Frontal cortex (tissue), 3 donors: ENCODE measurements at regions not wholly inside any gene's neighbourhood (a gene's known extent, or its start where the extent isn't known, plus 50 kb on each side); places are given as distances from the start of the nearest gene placed in this dataset.

ENCODE experiments used
- DNase-seq, 2 donors: peaks; one replicate each; pipeline ENCODE4 v3.0.0; 2012; ENCODE audit warnings: low spot score in 2 of 2
- FAIRE-seq: peaks from 2 replicates; lab custom pipeline; 2012; peaks lifted over from hg19 to GRCh38; lab: Jason Lieb, UNC
- donor health status: control.
- donor health status: control.
- donor health status: control.

DNA sequence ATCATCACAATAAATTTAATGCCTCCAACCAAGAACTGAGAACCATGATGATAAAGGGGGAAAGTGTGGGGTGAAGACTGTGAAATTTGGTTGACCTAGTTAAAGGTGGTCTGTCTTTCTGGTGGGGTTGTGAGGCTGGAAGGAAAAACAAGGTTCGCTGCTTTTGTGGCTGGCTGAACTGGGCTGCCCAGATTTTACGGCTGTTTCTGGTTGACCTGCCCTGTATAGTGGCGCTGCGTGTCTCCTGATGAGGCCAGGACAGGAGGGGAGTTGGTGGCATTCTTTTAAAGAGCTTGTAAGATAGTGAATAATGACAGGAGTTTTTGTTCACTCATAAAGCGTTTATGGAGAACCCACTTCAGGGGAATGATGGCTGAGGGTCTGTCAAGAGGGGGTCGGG lies 101.8 kb downstream of the CYP26A1 start:
- FAIRE-seq: no peak
- DNase-seq: no peak

DNA sequence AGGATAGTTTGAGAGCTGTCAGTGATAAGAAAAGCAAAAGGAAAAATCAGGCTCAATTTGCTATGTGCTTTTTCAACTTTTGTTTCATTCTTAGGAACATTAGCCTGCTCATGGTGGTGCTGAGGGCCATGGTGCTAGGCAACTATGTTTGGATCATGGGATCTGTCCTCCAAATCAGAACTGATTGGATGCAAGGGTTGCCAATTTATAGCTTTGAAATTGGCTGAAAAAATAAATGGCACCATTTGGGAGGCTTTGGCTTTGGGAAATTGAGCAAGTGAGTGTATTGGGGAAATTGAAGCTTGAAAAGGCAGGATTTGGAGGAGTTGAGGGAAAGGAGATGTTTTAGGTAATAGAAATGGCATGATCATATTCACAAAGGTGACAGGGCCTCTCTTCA lies 103.8 kb downstream of the CYP26A1 start:
- DNase-seq: no peak
- no peak for FAIRE-seq

GRCh38 chr10:93178226-93178625 lies 104.5 kb downstream of the CYP26A1 start:
- FAIRE-seq (no peak), DNase-seq (no peak)

- FAIRE-seq (no peak), DNase-seq (no peak)
Measured at GRCh38 chr10:93180482-93180931, 106.8 kb downstream of the CYP26A1 start.

GRCh38 chr10:93181271-93182048 lies 107.8 kb downstream of the CYP26A1 start:
- FAIRE-seq (no peak), DNase-seq (no peak)

GRCh38 chr10:93182049-93182327 lies 108.3 kb downstream of the CYP26A1 start:
- FAIRE-seq: no peak
- DNase-seq: no peak

- no peak for DNase-seq
- no peak for FAIRE-seq
Measured at GRCh38 chr10:93182790-93183189, 109.1 kb downstream of the CYP26A1 start.

- FAIRE-seq: no peak
- no peak for DNase-seq
Measured at GRCh38 chr10:93186653-93187052, 113.0 kb downstream of the CYP26A1 start.

GRCh38 chr10:93189944-93190343 lies 116.3 kb downstream of the CYP26A1 start:
- FAIRE-seq (no peak), DNase-seq (no peak)

DNA sequence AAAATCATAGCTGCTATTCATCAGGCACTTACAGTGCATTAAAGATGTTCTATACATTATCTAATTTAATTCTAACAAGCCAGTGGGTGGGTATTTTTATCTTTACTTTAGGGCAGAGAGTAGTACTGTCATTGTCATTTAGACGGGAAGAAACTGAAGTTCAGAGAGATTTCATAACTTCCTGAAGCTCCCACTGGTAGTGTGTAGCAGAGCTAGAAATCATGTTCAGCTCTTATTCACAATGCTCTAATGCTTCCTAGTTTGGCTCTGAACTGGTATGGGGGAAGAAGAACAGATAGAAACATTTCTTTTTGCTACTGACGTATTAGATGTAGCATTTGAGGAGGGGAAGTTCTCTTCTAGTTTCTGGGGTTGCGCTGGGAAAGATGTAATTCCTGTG lies 116.7 kb downstream of the CYP26A1 start:
- DNase-seq (no peak), FAIRE-seq (no peak)

DNA sequence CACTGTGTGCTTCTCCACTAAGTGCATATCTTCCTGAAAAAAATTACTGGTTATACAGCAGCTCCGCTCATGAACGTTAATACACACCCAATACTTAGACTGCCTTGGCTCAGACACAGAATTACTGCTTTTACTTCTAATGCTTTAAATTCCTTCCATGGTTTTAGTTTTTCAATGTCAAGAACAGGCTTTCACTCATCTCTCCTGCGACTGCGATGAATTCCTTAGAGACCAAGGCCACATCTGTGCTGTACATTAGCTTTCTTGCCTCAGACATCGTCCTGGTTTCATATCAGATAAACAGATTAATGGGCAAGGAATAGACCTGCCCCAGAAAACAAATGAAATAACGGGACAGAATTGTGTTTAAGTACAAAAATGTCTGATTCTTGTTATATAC lies 120.2 kb downstream of the CYP26A1 start:
- FAIRE-seq (no peak), DNase-seq (no peak)

DNA sequence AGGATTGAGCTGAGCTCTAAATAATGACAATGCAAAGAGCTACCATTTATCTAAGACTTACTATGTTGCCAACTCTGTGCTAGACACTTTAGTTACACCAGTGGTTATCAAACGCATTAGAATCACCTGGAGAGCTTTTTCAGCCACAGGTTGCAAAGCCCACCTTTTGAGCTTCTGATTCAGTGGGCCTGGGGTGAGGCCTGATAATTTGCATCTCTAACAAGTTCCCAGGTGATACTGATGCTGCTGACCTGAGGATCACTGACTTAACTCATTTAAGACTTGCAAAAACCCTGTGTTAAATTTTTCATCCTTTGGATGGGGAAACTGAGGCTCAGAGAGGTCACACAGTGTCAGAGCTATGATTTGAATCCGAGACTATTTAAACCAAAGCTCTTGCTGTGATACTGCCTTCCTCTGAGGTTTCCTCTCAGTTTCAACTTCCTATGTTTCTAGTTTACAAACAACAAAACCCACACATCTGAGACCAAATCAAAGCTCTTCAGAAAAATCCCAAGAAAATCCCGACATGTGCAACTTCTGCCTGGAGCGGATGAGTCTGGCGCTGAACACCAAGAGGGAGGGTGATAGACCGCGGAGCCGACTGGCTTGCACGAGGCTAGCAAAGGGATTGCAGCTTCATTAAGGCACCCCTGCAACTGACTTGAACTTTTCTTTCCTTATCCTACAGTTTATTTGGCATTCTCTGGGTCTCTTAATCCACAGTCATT lies 124.9 kb downstream of the CYP26A1 start:
- DNase-seq (no peak), FAIRE-seq (no peak)

DNA sequence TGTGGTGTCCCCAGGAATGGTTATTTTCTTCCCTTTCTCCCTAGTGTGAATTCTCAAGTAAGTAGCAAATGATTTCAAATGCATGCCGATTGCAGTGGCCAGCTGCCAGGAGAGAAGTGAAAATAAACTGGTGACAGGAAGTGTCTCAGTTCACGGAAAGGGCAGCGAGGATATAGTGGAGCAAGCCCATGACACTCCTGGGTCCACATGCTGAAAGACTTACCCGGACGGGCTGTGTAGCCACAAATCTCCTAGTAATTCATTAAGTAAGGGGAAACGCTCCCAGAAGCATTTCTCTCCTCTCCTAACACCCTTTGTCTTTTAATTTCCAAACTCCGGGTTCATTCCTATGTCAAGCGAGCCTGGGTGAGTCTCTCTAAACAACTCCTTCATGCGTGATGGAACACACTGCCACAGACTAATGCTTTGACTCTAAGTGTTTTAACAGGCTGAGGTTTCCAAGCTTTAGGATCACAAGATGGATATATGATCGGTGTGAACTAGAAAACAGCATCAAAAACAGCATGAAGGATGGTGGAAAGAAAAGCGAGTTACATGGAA lies 125.6 kb downstream of the CYP26A1 start:
- DNase-seq (no peak), FAIRE-seq (no peak)

DNA sequence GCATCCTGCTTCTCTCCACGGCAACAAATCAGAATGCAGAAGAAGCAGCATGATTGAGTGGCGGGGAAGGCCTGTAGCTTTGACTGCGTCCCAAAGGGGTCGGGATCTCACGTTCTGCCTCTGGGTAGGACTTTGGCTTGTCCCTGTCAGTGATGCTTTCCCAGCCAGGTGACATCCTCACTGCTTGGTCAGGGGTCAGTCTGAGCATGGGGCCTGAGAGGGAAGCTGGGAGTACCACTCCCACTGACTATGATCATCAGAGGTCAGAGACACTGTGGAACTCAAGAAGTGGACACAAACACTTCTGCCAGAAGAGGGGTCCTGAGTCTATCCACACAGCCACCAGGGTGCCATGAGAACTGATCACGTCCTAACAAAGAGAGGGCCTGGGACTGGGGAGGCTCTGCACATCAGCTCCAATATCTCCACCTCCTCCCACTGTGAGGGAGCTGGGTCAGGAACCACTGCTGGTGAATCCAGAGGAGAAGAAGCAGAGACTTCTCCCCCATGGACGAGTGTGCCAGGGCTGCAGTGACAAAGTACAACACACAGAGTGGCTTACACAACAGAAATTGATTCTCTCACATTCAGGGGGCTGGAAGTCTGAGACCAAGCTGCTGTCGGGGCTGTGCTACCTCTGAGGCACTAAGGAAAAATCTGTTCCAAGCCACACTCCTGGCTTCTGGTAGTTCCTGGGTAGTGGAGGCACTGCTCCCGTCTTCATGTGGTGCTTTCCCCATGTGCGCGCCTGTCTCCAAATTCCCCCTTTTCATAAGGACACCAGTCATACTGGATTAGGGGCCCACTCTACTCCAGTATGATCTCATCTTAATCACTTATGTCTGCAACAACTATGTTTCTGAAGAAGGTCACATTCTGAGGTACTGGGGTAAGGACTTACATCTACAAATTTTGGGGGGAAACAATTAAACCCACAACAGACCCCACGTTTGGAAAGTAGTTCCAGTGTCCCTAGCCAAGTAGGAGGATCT lies 131.1 kb downstream of the CYP26A1 start:
- FAIRE-seq (no peak), DNase-seq (no peak)

DNA sequence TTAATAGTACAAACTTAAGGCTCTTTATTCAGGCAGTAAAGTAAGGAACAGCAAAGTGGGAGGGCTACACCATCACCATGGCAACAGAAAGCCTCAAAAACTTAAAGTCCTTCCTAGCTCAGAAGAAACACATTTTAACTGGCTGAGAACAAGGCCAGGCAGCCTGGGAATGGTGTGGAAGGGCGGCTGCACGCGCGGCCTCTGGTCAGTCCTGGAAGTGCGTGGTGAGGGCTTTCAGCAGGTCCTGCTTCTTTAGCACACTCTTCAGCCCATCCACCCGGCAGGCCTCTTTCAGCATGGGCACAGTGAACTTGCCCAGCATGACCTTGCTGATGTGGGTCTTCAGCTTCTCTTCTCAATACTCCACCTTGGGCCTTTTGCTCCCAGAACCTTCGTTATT lies 133.0 kb downstream of the CYP26A1 start:
- DNase-seq (no peak), FAIRE-seq (no peak)

DNA sequence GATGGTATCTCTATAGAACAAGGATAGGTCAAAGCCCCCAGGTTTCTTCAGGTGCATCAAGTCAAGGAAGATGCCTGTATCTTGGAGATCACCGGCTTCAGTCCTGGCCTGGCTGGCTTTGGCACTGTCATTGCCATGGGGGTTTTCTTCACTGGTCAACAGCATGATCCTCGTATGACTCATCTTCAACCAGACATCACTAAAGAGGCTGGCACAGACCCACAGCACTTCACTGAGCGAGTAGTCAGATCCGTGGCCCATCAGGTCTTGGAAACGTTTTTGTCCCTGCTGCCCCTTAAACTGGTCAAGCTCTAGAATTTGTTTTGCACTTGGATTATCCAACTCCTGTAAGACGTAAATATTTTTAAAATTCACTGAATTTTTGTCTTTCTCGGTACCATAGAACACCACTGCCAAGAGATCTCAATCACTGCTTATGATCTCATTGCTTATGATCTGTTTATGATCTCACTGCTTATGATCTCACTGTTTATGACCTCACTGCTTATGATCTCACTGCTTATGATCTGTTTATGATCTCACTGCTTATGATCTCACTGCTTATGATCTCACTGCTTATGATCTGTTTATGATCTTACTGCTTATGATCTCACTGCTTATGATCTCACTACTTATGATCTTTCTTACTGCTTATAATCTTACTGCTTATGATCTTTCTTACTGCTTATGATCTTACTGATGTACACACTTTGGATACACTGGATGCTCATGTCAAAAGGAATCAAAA lies 135.2 kb downstream of the CYP26A1 start:
- DNase-seq: no peak
- FAIRE-seq: no peak

DNA sequence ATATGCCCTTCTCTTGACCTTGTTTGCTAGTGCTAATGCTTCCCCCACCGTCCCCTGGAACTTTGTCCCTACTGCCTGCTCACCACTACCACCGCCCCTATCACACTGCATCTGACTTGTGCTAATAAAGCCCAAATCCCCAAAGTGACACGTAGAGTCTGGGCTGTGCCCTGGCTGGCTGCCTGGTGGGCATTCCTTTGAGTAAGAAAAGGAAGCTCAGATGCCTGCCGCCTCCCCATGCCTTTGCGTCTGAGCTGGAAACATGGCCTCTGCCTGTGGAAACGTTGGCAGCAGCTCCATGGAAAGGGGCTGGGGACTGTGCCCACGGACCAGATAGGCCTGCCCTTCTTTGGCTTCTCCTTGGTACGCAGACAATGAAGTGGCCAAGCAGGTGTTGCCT lies 138.3 kb downstream of the CYP26A1 start:
- DNase-seq (no peak), FAIRE-seq (no peak)

DNA sequence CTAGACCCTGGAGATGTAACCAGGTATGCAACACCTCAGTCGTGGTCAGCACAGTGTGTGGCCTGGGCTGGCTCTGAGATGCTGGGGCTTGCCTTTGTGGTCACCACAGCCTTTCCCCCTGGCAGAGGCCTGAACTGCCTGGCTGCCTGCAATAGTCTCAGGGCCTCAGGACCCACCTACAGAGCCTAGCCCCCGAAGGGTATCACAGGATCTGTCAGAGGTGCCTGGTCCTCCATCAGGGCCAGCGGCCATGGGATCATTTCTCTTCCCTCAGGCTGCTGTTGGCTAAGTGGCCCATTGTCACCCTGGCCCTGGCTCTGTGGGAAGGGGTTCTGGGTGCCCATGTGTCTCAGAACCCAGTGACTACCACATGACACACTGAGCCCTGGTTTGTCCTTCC lies 141.6 kb downstream of the CYP26A1 start:
- no peak for DNase-seq
- no peak for FAIRE-seq

GRCh38 chr10:93216341-93216985 lies 142.8 kb downstream of the CYP26A1 start:
- no peak for FAIRE-seq

More at GRCh38 chr10:93216341-93216985, 142.8 kb downstream of the CYP26A1 start:
- DNase-seq: no peak
